Stimulated activated CD4-positive, alpha-beta T cell treated with anti-CD3 and anti-CD28 coated beads, TNF-alpha, amount 100 ng/mL, for 1 hour (primary cell): ENCODE measurements at regions not wholly inside any gene's neighbourhood (a gene's known extent, or its start where the extent isn't known, plus 50 kb on each side); places are given as distances from the start of the nearest gene placed in this dataset.
"Not testable (repeated sequence)": the region's sequence is repeated elsewhere in the genome, so short reads cannot be mapped to it uniquely, and the experiment has no call there.

Experiments used
- DNase-seq, 3 donors: peaks; one replicate each; pipeline ENCODE4 v3.0.0-alpha.2; 2020; ENCODE audit warnings: low read depth in 3 of 3, low spot score in 1 of 3

DNA sequence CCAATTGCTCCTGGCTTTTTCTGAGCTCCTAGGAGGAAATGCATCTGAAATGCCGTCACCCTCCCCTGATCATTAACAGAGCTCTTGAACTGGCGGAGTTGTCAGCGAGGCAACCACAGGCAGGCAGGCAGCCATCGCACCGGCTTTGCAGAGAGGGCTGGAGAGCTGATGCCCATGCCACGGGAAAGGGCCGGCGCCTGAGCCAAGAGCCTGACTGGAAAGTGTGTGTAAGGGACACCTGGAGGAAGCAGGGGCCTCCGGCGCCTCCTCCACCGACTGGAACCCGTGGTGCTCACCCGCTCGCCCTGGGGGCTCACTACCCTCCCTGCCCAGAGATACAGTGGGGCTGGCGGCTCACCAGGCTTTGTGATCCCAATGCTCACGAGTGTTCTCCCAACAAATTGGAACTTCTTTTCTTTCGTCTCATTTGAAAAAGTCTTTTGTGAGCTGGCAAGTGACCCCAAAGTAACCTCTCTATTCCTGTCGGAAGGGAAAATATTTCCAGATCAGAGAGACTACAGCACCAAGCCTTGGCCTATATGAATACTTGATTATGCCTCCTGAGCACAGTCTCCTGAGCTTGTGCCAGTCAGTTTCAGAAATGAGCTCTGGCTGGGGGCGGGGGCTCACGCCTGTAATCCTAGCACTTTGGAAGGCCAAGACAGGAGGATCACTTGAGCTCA, 97.7 kb upstream of the SLC25A33 start:
- no peak for DNase-seq

DNA sequence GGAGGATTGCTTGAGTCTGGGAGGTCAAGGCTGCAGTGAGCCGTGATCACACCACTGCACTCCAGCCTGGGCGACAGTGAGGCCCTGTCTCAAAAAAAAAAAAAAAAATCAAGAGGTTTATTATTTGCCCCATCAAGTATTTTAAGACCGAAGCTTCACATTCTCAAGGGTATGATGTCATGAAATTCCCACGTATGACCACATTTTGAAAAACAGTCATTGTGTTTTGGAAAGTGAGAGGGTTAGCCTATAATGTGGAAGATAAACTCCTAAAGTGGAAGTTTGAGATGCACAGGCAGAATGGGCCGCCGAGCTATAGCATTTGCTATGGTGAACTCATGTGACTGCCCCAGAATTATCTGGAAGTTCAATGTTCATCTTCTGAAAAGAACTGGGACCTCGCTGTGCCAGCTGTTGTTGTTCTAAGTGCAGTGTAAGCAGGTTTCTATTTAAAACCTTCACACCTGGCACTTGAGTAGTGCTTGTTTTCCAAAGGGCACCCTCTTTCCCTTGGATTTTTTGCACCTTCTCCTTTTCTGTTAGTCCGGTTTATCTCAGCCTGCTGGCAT, 96.9 kb upstream of the SLC25A33 start:
- no peak for DNase-seq

GRCh38 chr1:9442986-9443385, 96.3 kb upstream of the SLC25A33 start:
- no peak for DNase-seq

DNA sequence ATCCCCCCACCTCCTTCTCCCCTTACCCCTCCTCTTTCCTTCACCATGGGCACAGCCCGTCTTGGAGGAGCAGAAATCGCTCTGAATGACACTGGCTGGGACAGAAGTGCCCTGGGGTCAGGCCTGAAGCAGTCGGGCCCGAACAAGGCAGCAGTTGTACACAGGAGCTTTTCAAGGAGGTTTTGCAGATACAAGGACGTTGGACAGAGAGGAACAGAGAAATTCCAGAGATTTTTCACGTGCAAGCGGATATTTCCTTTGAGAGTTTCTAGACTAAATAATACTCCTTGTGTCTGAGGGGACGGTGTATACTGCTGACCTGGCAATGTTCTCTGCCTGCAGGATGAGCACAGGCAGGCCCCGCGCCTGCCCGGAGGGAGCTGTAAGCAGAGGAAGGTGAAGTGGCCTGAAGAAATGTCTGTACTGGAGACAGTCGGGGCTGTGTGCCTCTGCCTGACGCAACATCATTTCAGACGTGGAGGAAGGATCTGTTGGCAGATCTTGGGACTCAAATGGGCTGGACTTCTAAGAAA, 95.3 kb upstream of the SLC25A33 start:
- DNase-seq = no peak

DNA sequence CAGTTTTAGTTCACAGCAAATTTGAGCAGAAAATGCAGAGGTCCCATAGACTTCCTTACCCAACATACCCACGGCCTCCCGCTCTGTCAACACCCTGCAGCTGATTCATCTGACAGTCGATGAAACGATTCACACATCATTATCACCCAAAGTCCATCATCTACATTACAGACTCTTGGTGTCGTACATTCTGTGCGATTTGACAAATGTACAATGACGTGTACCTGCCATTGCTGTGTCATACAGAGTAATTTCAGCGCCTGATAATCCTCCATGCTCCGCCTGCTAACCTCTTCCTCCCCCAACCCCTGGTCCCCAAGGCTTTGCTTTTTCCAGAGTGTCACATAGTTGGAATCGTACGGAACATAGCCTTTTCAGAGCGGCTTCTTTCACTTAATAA, 94.7 kb upstream of the SLC25A33 start:
- no peak for DNase-seq

DNA sequence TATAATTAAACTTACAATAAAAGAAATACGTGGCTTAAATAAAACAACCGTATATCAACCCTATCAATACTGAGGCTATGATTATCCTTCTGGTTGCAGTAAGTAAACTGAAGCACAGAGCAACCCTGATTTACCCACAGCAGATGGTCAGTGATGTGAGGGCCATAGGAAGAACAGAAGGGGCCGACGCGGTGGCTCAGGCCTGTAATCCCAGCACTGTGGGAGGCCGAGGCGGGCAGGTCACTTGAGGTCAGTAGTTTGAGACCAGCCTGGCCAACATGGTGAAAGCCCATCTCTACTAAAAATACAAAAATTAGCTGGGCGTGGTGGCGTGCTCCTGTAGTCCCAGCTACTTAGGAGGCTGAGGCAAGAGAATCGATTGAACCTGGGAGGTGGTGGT, 94.2 kb upstream of the SLC25A33 start:
- not testable (repeated sequence) for DNase-seq

DNA sequence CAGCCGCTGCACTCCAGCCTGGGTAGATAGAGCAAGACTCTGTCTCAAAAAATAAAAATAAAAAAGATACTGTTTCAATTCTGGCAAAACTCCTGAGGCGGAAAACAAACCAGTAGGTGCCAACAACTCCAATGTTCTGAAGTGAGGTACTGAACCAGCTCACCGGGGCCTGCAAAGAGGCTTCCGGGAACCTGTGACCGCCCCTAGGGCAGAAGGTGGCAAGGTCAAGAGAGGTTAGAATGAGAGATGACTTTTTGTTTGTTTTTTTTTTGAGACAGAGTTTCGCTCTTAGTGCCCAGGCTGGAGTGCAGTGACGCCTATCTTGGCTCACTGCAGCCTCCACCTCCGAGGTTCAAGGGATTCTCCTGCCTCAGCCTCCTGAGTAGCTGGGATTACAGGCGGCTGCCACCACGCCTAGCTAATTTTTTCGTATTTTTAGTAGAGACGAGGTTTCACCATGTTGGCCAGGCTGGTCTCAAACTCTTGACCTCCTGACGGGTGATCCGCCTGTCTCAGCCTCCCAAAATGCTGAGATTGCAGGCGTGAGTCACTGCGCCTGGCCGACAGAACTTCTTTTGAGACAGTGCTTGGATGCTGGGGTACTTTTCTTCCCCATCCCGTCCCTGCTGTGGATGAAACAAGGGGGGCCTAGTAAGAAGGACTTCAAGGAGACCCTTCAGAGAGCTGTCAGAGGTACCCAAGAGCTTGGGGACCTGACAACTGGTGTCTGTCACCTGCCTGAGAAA, 91.9 kb upstream of the SLC25A33 start:
- no peak for DNase-seq

DNA sequence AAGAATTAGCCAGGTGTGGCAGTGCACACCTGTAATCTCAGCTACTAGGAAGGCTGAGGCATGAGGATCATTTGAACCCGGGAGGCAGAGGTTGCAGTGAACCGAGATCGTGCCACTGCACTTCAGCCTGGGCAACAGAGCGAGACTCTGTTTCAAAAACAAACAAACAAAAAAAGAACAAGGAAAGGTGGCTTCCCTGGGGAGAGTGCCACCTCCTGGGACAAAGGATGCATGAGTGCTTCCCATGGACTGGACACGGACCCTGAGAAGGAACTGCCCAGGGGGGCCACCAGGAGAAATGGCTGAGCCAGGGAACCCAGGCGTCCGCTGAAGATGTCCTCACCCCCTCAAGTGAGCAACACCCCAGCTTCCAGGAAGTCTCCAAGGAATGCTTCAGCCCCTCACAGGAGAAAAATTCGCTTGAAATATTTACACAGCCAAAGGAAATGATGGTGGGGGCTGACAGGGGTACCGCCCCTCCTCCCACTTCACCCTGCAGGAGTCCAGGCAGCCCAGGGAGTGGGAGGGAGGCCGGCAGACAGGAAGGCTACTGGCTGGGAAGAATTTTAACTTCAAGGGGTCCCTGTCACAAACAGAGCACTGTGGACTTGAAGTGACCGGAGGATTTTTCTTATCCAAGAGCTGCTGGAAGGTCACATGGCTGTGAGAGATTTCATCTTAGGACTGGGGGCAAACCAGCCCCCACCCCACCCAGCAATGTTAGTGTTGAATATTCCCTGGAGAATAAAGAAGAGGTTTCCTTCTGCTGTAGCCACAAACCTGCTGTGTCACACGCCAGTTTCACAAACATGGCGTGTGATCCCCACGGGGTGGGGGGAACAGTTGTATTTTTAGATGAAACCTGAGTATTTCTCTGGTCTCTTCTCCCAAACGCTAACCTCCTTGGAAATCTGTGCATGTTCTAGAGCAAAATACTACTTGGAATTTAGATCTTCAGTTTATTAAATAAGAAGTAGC, 90.8 kb upstream of the SLC25A33 start:
- DNase-seq = no peak

- no peak for DNase-seq
These were observed 90.1 kb upstream of the SLC25A33 start for GRCh38 chr1:9449110-9449627.

GRCh38 chr1:9449976-9450696, 89.1 kb upstream of the SLC25A33 start:
- DNase-seq = no peak

DNA sequence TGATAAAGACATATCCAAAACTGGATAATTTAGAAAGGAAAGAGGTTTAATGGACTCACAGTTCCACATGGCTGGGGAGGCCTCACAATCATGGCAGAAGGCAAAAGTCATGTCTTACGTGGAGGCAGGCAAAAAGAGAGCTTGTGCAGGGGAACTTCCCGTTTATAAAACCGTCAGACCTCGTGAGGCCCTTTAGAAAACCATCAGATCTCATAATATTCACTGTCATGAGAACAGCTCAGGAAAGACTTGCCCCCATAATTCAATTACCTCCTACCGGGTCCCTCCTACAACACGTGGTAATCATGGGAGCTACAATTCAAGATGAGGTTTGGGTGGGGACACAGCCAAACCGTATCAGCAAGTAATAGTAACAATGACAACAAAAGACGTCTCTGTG, 88.2 kb upstream of the SLC25A33 start:
- DNase-seq = no peak

- no peak for DNase-seq
These were observed 86.6 kb upstream of the SLC25A33 start for GRCh38 chr1:9452516-9453140.

DNA sequence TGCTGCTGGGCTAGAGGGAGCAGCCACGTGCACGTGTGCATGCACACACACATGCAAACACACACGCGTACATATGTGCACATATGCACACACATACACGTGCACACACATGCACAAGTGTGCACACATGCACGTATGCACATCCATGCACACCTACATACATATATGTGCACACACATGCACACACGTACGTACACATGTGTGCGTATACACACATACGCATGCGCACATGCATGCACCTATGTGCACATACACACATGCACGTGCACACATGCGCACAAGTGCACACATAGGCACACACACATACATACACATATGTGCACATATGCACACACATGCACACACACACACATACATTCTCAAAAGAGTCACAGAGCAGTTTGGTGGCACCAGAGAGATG, 85.9 kb upstream of the SLC25A33 start:
- no peak for DNase-seq

GRCh38 chr1:9453779-9454418, 85.4 kb upstream of the SLC25A33 start:
- DNase-seq = no peak

DNA sequence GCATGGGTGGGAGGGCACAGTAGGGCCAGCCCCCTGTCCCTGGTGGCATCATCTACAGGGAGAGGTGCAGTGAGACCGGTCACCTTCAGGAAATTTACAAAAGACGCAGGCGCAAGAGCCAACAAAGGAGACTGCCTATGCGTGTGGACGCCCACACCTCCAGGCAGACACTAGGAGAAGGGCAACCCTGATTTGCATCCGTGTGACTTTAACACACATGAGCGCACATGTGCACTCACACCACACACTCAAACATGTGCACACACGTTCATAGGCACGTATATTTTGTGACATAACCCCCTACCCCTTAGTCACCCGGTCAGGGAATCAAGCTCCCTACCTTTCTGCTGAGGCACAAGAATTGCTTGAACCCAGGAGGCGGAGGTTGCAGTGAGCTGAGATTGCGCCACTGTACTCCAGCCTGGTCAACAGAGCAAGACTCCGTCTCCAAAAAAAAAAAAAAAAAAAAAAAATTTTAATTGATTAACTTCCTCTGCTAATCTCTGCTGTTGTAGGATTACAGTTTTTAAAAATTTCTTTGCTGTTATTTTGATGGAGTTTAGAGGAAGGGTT, 84.7 kb upstream of the SLC25A33 start:
- no peak for DNase-seq

- peak; percentile 15 to 60 (median 37) for DNase-seq
These were observed 83.6 kb upstream of the SLC25A33 start for GRCh38 chr1:9455487-9456234.

DNA sequence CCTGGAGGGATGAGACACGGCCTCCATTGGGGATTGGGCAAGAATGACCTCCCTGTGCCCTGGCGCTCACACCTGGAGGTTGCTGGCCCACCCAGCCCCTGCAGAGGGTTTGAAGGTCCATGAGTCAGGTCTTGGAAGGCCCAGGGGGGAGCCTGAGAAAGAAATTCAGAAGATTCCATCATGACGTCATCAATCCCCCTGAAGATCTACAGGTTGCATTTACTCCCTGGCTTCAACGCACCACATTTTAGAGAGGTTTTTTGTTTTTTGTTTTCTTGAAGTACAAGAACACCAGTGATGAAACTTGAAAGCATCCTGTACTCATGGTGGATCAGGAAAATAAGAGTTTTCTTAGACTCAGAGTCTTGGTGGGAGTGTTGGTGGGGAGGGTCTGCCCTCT, 82.4 kb upstream of the SLC25A33 start:
- no peak for DNase-seq

GRCh38 chr1:9459816-9460407, 79.4 kb upstream of the SLC25A33 start:
- DNase-seq = no peak
